ENCODE measurements at regions not wholly inside any gene's neighbourhood (a gene's known extent, or its start where the extent isn't known, plus 50 kb on each side); places are given as distances from the start of the nearest gene placed in this dataset.

DNA sequence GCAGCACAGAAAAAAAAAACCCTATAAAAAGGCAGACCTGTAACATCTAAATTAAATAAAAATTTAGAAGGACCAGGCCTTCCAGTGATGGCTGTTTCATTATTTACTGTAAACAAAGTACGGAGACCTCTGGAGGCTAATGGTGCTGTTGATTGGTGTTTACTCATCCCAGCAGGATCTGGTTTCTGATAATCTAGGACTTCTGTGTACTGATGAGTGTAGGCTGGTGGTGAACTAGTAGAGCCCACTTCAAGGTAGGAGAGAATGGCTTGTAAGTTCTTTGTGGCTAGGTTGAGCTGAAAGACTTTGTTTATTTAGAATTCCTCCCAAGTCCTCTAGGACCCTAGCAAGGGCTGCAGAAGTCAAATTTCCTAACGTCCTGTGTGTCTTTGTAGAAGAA, 398.1 kb upstream of the PITX2 start:
- TF ChIP-seq, protein P1, sequence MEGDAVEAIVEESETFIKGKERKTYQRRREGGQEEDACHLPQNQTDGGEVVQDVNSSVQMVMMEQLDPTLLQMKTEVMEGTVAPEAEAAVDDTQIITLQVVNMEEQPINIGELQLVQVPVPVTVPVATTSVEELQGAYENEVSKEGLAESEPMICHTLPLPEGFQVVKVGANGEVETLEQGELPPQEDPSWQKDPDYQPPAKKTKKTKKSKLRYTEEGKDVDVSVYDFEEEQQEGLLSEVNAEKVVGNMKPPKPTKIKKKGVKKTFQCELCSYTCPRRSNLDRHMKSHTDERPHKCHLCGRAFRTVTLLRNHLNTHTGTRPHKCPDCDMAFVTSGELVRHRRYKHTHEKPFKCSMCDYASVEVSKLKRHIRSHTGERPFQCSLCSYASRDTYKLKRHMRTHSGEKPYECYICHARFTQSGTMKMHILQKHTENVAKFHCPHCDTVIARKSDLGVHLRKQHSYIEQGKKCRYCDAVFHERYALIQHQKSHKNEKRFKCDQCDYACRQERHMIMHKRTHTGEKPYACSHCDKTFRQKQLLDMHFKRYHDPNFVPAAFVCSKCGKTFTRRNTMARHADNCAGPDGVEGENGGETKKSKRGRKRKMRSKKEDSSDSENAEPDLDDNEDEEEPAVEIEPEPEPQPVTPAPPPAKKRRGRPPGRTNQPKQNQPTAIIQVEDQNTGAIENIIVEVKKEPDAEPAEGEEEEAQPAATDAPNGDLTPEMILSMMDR (optimal IDR thresholded peaks at IDR 0.05 in 1 of 3, IDR thresholded peaks at IDR 0.05 in 1 of 3, conservative IDR thresholded peaks at IDR 0.05 in 1 of 3; ENCODE audit: extremely low read depth in 1 of 3, insufficient read depth in 2 of 3, low read length in 3 of 3), result no peak
- no peak for TF ChIP-seq EZH2 (IDR thresholded peaks at IDR 0.05; ENCODE audit: low read length)

Measured in keratinocyte (primary cell).